DND-41 (cell line): ENCODE measurements at regions not wholly inside any gene's neighbourhood (a gene's known extent, or its start where the extent isn't known, plus 50 kb on each side); places are given as distances from the start of the nearest gene placed in this dataset.

Source experiments
- CTCF ChIP-seq: IDR thresholded peaks from 2 replicates; pipeline ENCODE4 v1.5.1; 2012; ENCODE audit warnings: borderline replicate concordance, low read length, moderate library complexity, mild to moderate bottlenecking; ENCODE audit not compliant: poor library complexity, severe bottlenecking; ENCODE audit errors: extremely low read depth
- EZH2 ChIP-seq: IDR thresholded peaks from 3 replicates; pipeline ENCODE4 v1.6.1; 2012; ENCODE audit warnings: borderline replicate concordance, low read depth, mild to moderate bottlenecking, moderate library complexity, low read length, inconsistent platforms; ENCODE audit not compliant: severe bottlenecking

- TF ChIP-seq CTCF (no peak), EZH2 (no peak)
These were observed 128.5 kb upstream of the VEGFC start for GRCh38 chr4:176921256-176921655.
